Smooth muscle cell (in vitro differentiated cells): ENCODE measurements at regions not wholly inside any gene's neighbourhood (a gene's known extent, or its start where the extent isn't known, plus 50 kb on each side); places are given as distances from the start of the nearest gene placed in this dataset.
"Not testable (repeated sequence)": the region's sequence is repeated elsewhere in the genome, so short reads cannot be mapped to it uniquely, and the experiment has no call there.

Source experiments
- DNase-seq: peaks from one replicate; lab custom pipeline; 2025; ENCODE audit not compliant: unreplicated experiment; lab: John Stamatoyannopoulos, UW
- H2AFZ ChIP-seq: fragments of 200-600 bp; sonication (generic); 2 replicates; pipeline ENCODE4 v1.6.0; 2016; ENCODE audit warnings: antibody characterized with exemption, low read depth, mild to moderate bottlenecking
- H3F3A ChIP-seq: fragments of 200-600 bp; sonication (generic); 2 replicates; pipeline ENCODE4 v1.6.0; 2017; ENCODE audit warnings: antibody characterized with exemption, low read depth
- H3K27ac ChIP-seq: fragments of 200-600 bp; sonication (generic); 2 replicates; pipeline ENCODE4 v1.5.1; 2016; ENCODE audit warnings: low read depth, mild to moderate bottlenecking
- H3K27me3 ChIP-seq: fragments of 200-600 bp; sonication (generic); 2 replicates; pipeline ENCODE4 v1.6.1; 2016; ENCODE audit warnings: low read depth, mild to moderate bottlenecking
- H3K36me3 ChIP-seq: fragments of 200-600 bp; sonication (generic); 2 replicates; pipeline ENCODE4 v1.5.1; 2016; ENCODE audit warnings: low read depth
- H3K4me1 ChIP-seq: fragments of 200-600 bp; sonication (generic); 2 replicates; pipeline ENCODE4 v1.5.1; 2016; ENCODE audit warnings: low read depth
- H3K4me2 ChIP-seq: fragments of 200-600 bp; sonication (generic); 2 replicates; pipeline ENCODE4 v1.6.0; 2016; ENCODE audit warnings: mild to moderate bottlenecking
- H3K4me3 ChIP-seq: fragments of 200-600 bp; sonication (generic); 2 replicates; pipeline ENCODE4 v1.5.1; 2016; ENCODE audit warnings: mild to moderate bottlenecking
- H3K79me2 ChIP-seq: fragments of 200-600 bp; sonication (generic); 2 replicates; pipeline ENCODE4 v1.6.0; 2016; ENCODE audit warnings: low read depth, mild to moderate bottlenecking
- H3K9ac ChIP-seq: fragments of 200-600 bp; sonication (generic); 2 replicates; pipeline ENCODE4 v1.6.0; 2016; ENCODE audit warnings: low read depth
- H3K9me3 ChIP-seq: fragments of 200-600 bp; sonication (generic); replicated peaks from 2 replicates; pipeline ENCODE4 v1.5.1; 2016; ENCODE audit warnings: low read depth
- H4K20me1 ChIP-seq: fragments of 200-600 bp; sonication (generic); 2 replicates; pipeline ENCODE4 v1.6.0; 2016; ENCODE audit warnings: low read depth
- WGBS: methylation state at CpG from one replicate; pipeline ENCODE4 v1.1.7; 2016; ENCODE audit warnings: low lambda C conversion rate; 5-methylcytosine and 5-hydroxymethylcytosine counted together
- TF ChIP-seq, protein P1 (sequence below): fragments of 200-600 bp; sonication (generic); IDR thresholded peaks from 2 replicates; pipeline ENCODE4 v1.5.1; 2017; ENCODE audit warnings: borderline replicate concordance, mild to moderate bottlenecking, antibody characterized with exemption; ENCODE audit not compliant: insufficient read depth, poor library complexity, severe bottlenecking

DNA sequence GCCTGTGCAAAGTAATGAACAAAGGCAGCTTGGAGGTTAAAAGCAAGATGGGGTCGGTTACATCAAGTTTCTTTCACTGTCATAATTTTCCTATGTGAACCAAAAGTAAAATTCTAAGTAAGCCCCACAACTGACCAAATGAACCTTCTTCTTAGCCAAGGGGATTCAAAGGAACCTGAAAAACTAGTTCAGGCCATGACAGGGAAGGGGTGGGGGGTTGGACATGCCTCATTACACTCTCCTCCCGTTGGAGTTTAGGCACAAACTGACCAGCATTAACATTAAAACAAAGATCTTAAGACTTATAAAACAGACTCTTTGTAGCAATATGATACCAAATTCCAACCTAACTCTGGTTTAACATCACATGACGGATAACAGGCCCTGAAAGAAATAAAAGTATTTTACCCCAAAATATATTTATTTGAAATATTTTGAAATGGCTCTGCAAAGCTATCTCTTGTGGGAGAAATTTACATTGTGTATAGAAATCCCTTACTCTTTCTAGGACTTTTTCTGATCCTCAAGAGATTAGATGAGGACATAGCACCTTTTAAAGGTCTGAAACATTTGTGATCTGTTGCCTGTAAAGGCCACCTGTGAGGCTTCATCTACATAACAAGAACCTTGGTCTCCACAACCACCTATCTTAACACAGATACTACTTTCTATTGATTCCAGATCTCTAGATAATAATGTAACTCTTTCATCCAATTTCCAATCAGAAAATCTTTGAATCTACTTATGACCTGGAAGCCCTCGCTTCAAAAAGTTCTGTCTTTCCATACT is 1829.0 kb upstream of the MIR17HG start:
- TF ChIP-seq, protein P1, sequence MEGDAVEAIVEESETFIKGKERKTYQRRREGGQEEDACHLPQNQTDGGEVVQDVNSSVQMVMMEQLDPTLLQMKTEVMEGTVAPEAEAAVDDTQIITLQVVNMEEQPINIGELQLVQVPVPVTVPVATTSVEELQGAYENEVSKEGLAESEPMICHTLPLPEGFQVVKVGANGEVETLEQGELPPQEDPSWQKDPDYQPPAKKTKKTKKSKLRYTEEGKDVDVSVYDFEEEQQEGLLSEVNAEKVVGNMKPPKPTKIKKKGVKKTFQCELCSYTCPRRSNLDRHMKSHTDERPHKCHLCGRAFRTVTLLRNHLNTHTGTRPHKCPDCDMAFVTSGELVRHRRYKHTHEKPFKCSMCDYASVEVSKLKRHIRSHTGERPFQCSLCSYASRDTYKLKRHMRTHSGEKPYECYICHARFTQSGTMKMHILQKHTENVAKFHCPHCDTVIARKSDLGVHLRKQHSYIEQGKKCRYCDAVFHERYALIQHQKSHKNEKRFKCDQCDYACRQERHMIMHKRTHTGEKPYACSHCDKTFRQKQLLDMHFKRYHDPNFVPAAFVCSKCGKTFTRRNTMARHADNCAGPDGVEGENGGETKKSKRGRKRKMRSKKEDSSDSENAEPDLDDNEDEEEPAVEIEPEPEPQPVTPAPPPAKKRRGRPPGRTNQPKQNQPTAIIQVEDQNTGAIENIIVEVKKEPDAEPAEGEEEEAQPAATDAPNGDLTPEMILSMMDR: no peak
- Histone ChIP-seq H3K79me2 (no peaks in the 10 kb centered on the region), H3K4me2 (no peak overlapping the region), H3K9ac (no peak overlapping the region), H3F3A (no peaks in the 10 kb centered on the region), H3K36me3 (no peaks in the 10 kb centered on the region), H2AFZ (no peak overlapping the region), H3K27ac (no peak overlapping the region), H4K20me1 (no peaks in the 10 kb centered on the region), H3K9me3 (no peaks in the 10 kb centered on the region), H3K27me3 (no peaks in the 10 kb centered on the region), H3K4me3 (no peak overlapping the region), H3K4me1 (no peaks in the 10 kb centered on the region)
- 85% methylated on average over 4 of the region's 4 CpGs for WGBS
- DNase-seq: no peak

DNA sequence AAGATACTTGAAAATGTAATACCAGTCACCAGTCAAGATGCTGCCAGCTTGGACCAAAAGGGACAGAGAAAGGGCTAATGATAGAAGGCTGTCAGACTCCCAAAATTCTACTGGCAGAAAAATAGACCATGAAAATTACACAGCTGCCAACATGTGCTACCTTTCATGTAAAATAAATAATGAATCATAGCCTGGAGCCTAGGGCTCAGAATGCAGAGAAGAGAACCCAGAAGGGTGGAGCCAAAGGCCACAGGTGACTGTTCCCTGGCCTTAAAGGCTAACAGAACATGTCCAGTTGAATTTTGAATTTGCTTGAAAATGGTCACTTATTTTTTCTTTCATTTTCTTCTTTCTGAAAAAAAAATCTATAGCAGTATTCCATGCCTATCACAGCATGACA is 1827.0 kb upstream of the MIR17HG start:
- DNase-seq: no peak
- Histone ChIP-seq H4K20me1 (no peaks in the 10 kb centered on the region), H3F3A (no peaks in the 10 kb centered on the region), H3K36me3 (no peaks in the 10 kb centered on the region), H3K27ac (no peak overlapping the region), H3K4me1 (no peaks in the 10 kb centered on the region), H3K9me3 (no peaks in the 10 kb centered on the region), H3K4me2 (no peak overlapping the region), H3K27me3 (no peaks in the 10 kb centered on the region), H3K9ac (no peak overlapping the region), H3K4me3 (no peak overlapping the region), H3K79me2 (no peaks in the 10 kb centered on the region), H2AFZ (no peak overlapping the region)
- TF ChIP-seq, protein P1: no peak

DNA sequence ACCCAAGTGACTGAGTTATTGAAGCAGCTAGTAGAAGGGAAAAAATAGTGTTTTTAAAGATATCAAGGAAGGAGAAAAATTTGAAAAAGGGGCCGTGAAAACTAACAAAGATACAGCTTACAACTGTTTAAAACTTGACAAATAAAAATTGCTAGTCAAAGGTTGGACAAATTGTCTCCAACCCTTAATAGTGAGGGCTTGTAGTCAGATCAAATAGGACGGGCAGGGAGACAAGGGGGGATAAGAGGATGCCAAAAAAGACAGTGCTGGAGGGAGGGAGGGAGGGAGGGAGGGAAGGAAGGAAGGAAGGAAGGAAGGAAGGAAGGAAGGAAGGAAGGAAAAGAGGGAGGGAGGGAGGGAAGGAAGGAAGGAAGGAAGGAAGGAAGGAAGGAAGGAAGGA is 1825.8 kb upstream of the MIR17HG start:
- H3K79me2 ChIP-seq, H3K27me3 ChIP-seq, H3K36me3 ChIP-seq, H2AFZ ChIP-seq, H3K4me2 ChIP-seq, H3K4me1 ChIP-seq, H3F3A ChIP-seq, H3K9ac ChIP-seq, H3K4me3 ChIP-seq, H4K20me1 ChIP-seq, H3K9me3 ChIP-seq, DNase-seq, H3K27ac ChIP-seq: not testable (repeated sequence)
- 64% methylated on average over 2 of the region's 2 CpGs for WGBS

DNA sequence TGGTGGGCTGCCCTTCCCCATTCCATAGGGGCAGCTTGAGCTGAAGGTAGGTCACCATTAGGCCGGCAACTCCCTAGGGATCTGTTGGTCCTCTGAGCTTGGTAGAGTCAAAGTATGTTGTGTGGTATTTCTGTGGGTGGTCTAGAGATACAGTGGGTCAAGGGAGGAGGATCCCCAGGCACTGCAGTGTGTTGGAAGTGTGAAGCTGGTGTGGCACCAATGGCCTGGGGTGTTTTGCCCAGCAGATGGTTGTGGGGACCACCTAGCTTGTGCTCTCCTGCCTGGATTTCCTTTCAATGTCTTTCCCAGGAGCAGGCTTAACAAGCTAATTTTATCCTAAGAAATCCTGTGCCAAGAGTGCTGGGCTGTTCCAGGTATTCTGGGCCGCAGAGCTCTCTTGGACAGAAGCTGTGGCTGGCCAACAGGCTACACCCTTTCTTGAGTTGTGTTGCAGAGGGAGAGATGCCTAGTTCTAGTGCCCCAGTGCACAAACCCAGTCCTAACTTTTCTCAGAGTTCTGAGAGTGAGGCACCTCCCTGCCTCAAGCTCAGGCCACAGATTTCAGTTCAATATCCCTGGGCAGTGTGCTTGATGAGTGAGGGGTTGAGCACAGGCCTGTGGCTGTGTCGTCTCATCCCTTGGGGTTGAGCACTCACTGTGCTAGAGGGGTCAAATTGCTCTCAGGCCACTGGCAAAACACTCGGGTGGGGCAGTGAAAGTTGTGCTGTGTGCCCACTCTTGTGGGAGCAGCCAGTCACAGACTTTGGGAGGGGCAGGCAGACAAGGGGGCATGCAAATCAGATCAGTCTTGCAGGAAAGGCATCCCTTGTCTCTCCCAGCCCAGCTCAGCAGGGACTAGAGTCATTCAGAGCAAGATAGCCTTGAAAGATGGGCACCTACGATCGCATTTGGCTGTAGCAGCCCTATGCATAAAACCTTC is 1806.1 kb upstream of the MIR17HG start:
- Histone ChIP-seq H3K4me3 (no peak overlapping the region), H3K27me3 (no peaks in the 10 kb centered on the region), H4K20me1 (no peaks in the 10 kb centered on the region), H3K9me3 (no peaks in the 10 kb centered on the region), H3F3A (no peaks in the 10 kb centered on the region), H3K27ac (no peak overlapping the region), H2AFZ (no peak overlapping the region), H3K4me1 (no peaks in the 10 kb centered on the region), H3K4me2 (no peak overlapping the region), H3K79me2 (no peaks in the 10 kb centered on the region), H3K36me3 (no peaks in the 10 kb centered on the region), H3K9ac (no peak overlapping the region)
- DNase-seq: no peak
- TF ChIP-seq, protein P1: no peak
- WGBS: 92% methylated on average over 6 of the region's 6 CpGs
